B cell (primary cell): ENCODE measurements at regions not wholly inside any gene's neighbourhood (a gene's known extent, or its start where the extent isn't known, plus 50 kb on each side); places are given as distances from the start of the nearest gene placed in this dataset.

Experiments used
- ATAC-seq: fragments of 200-7000 bp; cut with Tn5 transposase; one replicate; pipeline ENCODE4 v1.10.0; 2021; ENCODE audit warnings: low read depth, mild to moderate bottlenecking, moderate number of reproducible peaks, moderate library complexity
- CTCF ChIA-PET: fragments of 350-600 bp; sonication (Branson Sonifier 250); formaldehyde crosslinking; loops from one replicate; lab custom pipeline; 2021; ENCODE audit warnings: antibody characterized with exemption, inconsistent platforms; lab: Charles Lee
- POLR2A ChIA-PET: fragments of 350-600 bp; sonication (Branson Sonifier 250); formaldehyde crosslinking; loops from one replicate; lab custom pipeline; 2021; ENCODE audit warnings: antibody characterized with exemption; lab: Charles Lee
- DNase-seq: peaks from one replicate; pipeline ENCODE4 v3.0.0; 2013
- H2AFZ ChIP-seq: 2 replicates; pipeline ENCODE4 v1.6.1; 2012; ENCODE audit warnings: mild to moderate bottlenecking, low read depth, low read length; ENCODE audit not compliant: insufficient read depth, poor library complexity, severe bottlenecking
- H3K27ac ChIP-seq, 2 donors: 1 replicate in 1 of 2; 2 replicates in 1 of 2; pipeline ENCODE4 v1.5.1; 2012 to 2013; ENCODE audit warnings: low read length in 2 of 2, mild to moderate bottlenecking in 2 of 2, moderate library complexity in 1 of 2
- H3K27me3 ChIP-seq, 4 experiments: fragments of 200-600 bp in 1 of 4; sonication (generic) in 1 of 4; replicated peaks in 1 of 4; 1 replicate in 2 of 4; 2 replicates in 2 of 4; pipeline versions ENCODE4 v1.6.1 to v1.7.0; 2013 to 2016; ENCODE audit warnings: low read length in 3 of 4, mild to moderate bottlenecking in 2 of 4, mixed read lengths in 1 of 4, moderate library complexity in 1 of 4; ENCODE audit not compliant: insufficient read depth in 4 of 4, control insufficient read depth in 3 of 4; ENCODE audit errors: control extremely low read depth in 1 of 4
- H3K36me3 ChIP-seq, 2 experiments: replicated peaks in 1 of 2; 1 replicate in 1 of 2; 2 replicates in 1 of 2; pipeline versions ENCODE4 v1.6.1 to v1.7.1; 2013; ENCODE audit warnings: low read length in 1 of 2; ENCODE audit not compliant: insufficient read depth in 2 of 2, control insufficient read depth in 1 of 2; ENCODE audit errors: control extremely low read depth in 1 of 2, extremely low read depth in 1 of 2
- H3K4me1 ChIP-seq, 2 donors: fragments of 200-600 bp in 1 of 2; sonication (generic) in 1 of 2; 1 replicate in 1 of 2; 2 replicates in 1 of 2; pipeline versions ENCODE4 v1.5.1 to v1.6.1; 2013 to 2017; ENCODE audit warnings: low read length in 2 of 2; ENCODE audit not compliant: control insufficient read depth in 2 of 2, insufficient read depth in 2 of 2
- H3K4me2 ChIP-seq: replicated peaks from 2 replicates; pipeline ENCODE3; 2012; ENCODE audit warnings: mild to moderate bottlenecking, low read depth, low read length; ENCODE audit not compliant: poor library complexity, severe bottlenecking
- H3K4me3 ChIP-seq, 5 experiments: fragments of 200-600 bp in 1 of 5; sonication (generic) in 1 of 5; 1 replicate in 3 of 5; 2 replicates in 2 of 5; pipeline versions ENCODE4 v1.5.1 to v1.7.0; 2011 to 2016; ENCODE audit warnings: low read length in 4 of 5, mild to moderate bottlenecking in 4 of 5, low read depth in 2 of 5, control low read depth in 1 of 5, moderate library complexity in 1 of 5; ENCODE audit not compliant: insufficient read depth in 1 of 5; ENCODE audit errors: control extremely low read depth in 1 of 5, extremely low read depth in 1 of 5
- H3K79me2 ChIP-seq: fragments of 200-600 bp; sonication (generic); one replicate; pipeline ENCODE4 v1.6.0; 2016; ENCODE audit warnings: low read length; ENCODE audit not compliant: control insufficient read depth, insufficient read depth
- H3K9ac ChIP-seq: fragments of 200-600 bp; sonication (generic); 2 replicates; pipeline ENCODE4 v1.6.1; 2017; ENCODE audit warnings: mild to moderate bottlenecking, low read length, moderate library complexity
- H3K9me3 ChIP-seq, 3 donors: one replicate each; pipeline versions ENCODE4 v1.6.1 to v1.7.1; 2013; ENCODE audit warnings: low read length in 2 of 3; ENCODE audit not compliant: control insufficient read depth in 2 of 3, insufficient read depth in 1 of 3; ENCODE audit errors: control extremely low read depth in 1 of 3
- H4K20me1 ChIP-seq: 2 replicates; pipeline ENCODE4 v1.6.0; 2012; ENCODE audit warnings: mild to moderate bottlenecking, low read length; ENCODE audit not compliant: insufficient read depth, control insufficient read depth, poor library complexity, severe bottlenecking
- H3K27ac Mint-ChIP-seq: one replicate; pipeline ENCODE4 v1.8.0; 2021; ENCODE audit warnings: mixed read lengths
- H3K27me3 Mint-ChIP-seq: one replicate; pipeline ENCODE4 v1.8.0; 2021; ENCODE audit warnings: mixed read lengths
- H3K4me1 Mint-ChIP-seq: one replicate; pipeline ENCODE4 v1.8.0; 2021; ENCODE audit warnings: mixed read lengths
- H3K4me3 Mint-ChIP-seq: one replicate; pipeline ENCODE4 v1.8.0; 2021; ENCODE audit warnings: mixed read lengths
- H3K9me3 Mint-ChIP-seq: one replicate; pipeline ENCODE4 v1.8.0; 2022; ENCODE audit warnings: mixed read lengths; ENCODE audit not compliant: insufficient read depth
- CTCF ChIP-seq: fragments of 200-600 bp; IDR thresholded peaks from one replicate; pipeline ENCODE4 v1.8.0; 2022; ENCODE audit warnings: antibody characterized with exemption, mild to moderate bottlenecking
- EZH2 ChIP-seq: IDR thresholded peaks from 2 replicates; pipeline ENCODE4 v1.6.1; 2012; ENCODE audit warnings: borderline replicate concordance, low read depth, mild to moderate bottlenecking, moderate library complexity, low read length; ENCODE audit not compliant: insufficient read depth, poor library complexity, severe bottlenecking
- WGBS: methylation state at CpG from one replicate; pipeline ENCODE4 v1.1.5; 2013; ENCODE audit warnings: missing lambda C conversion rate; ENCODE audit not compliant: insufficient coverage; 5-methylcytosine and 5-hydroxymethylcytosine counted together
- intact Hi-C: fragments of 100-400 bp; cut with micrococcal nuclease; formaldehyde crosslinking; loops from one replicate; pipeline ENCODE4 v1.10.0; 2022

DNA sequence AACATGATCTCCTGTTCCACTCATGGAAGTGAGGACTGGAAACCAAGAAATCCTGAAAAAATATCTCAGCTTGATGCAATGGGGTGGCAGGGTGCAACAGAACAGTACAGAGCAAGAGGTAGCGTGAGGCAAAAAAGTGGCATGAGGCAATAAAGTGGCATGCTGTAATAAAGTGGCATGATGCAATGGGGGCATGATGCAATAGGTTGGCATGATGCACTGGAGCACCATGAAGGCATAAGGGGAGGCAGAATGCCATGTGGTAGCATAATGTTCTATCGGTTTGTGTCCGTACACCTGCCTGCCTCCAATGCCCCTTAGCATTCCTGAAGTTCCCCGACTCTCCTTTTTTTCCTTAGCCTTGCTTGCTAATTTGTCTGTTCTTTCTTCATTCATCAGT, 648.4 kb downstream of the TMEM182 start:
- H3K27me3 ChIP-seq = no peaks in the 10 kb centered on the region
- ChIA-PET POLR2A (no interaction called here), CTCF (no interaction called here)
- WGBS = 93% methylated on average over 4 of the region's 4 CpGs
- TF ChIP-seq EZH2 (no peak), CTCF (no peak)
- no peak overlapping the region for H3K4me2 ChIP-seq
- no peaks in the 10 kb centered on the region for H3K4me1 ChIP-seq
- no peak overlapping the region for H3K27ac Mint-ChIP-seq
- no peaks in the 10 kb centered on the region for H4K20me1 ChIP-seq
- ATAC-seq (no peak), DNase-seq (no peak)
- H3K4me3 ChIP-seq = no peak overlapping the region
- peaks cover 2% of the 10 kb centered on the region for H3K9me3 Mint-ChIP-seq
- intact Hi-C loops = no loop called here
- no peak overlapping the region for H2AFZ ChIP-seq
- no peaks in the 10 kb centered on the region for H3K4me1 Mint-ChIP-seq
- no peaks in the 10 kb centered on the region for H3K9me3 ChIP-seq
- no peak overlapping the region for H3K27ac ChIP-seq
- H3K27me3 Mint-ChIP-seq = no peaks in the 10 kb centered on the region
- no peak overlapping the region for H3K4me3 Mint-ChIP-seq
- no peaks in the 10 kb centered on the region for H3K79me2 ChIP-seq
- no peak overlapping the region for H3K9ac ChIP-seq
- no peaks in the 10 kb centered on the region for H3K36me3 ChIP-seq

DNA sequence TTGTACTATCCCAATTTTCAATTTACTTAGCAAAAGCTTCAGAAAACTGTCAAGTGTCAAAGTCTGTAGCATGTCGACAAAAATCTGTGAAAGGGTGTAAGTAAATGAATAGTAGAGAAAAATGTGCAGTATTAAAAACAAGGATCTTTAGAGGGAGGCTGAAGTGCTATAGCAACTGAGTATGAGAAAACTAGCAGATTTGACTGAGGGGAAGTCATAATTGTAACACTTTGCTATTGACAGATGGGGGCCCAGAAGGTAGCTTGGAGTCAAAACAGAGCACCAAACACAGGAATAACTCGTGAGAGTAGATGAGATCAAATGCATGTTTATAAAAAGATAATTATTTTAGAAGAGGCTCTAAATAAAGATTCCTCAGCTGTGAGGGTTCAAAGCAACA, 657.7 kb downstream of the TMEM182 start:
- H3K4me1 Mint-ChIP-seq = no peaks in the 10 kb centered on the region
- H3K79me2 ChIP-seq = no peaks in the 10 kb centered on the region
- no peaks in the 10 kb centered on the region for H3K9me3 ChIP-seq
- TF ChIP-seq EZH2 (no peak), CTCF (no peak)
- WGBS = 100% methylated on average over 1 of the region's 2 CpGs
- DNase-seq = no peak
- H3K9ac ChIP-seq = no peak overlapping the region
- no peaks in the 10 kb centered on the region for H3K36me3 ChIP-seq
- ATAC-seq = no peak
- H3K4me2 ChIP-seq = no peak overlapping the region
- no peaks in the 10 kb centered on the region for H4K20me1 ChIP-seq
- H3K9me3 Mint-ChIP-seq = peaks cover 2% of the 10 kb centered on the region
- no peak overlapping the region for H3K4me3 ChIP-seq
- no peak overlapping the region for H3K4me3 Mint-ChIP-seq
- intact Hi-C loops = no loop called here
- H2AFZ ChIP-seq = no peak overlapping the region
- H3K27ac ChIP-seq = no peak overlapping the region
- H3K27me3 Mint-ChIP-seq = no peaks in the 10 kb centered on the region
- ChIA-PET POLR2A (no interaction called here), CTCF (no interaction called here)
- no peaks in the 10 kb centered on the region for H3K4me1 ChIP-seq
- H3K27ac Mint-ChIP-seq = no peak overlapping the region
- no peaks in the 10 kb centered on the region for H3K27me3 ChIP-seq
